SU-DHL-6 (cell line): ENCODE measurements at regions not wholly inside any gene's neighbourhood (a gene's known extent, or its start where the extent isn't known, plus 50 kb on each side); places are given as distances from the start of the nearest gene placed in this dataset.

Experiments
- H2AFZ ChIP-seq: fragments of 200-600 bp; sonication (generic); 2 replicates; pipeline ENCODE4 v1.6.1; 2014; ENCODE audit warnings: low read depth, mild to moderate bottlenecking, moderate library complexity, mixed read lengths, antibody characterized with exemption, low read length; ENCODE audit not compliant: severe bottlenecking
- H3F3A ChIP-seq: fragments of 200-600 bp; shearing (Covaris generic); 2 replicates; pipeline ENCODE4 v1.6.0; 2016; ENCODE audit warnings: antibody characterized with exemption, mild to moderate bottlenecking; ENCODE audit not compliant: insufficient read depth
- H3K27ac ChIP-seq: fragments of 200-600 bp; sonication (generic); 2 replicates; pipeline ENCODE4 v1.5.1; 2016; ENCODE audit warnings: low read depth, mild to moderate bottlenecking, low read length, moderate library complexity, mixed read lengths
- H3K27me3 ChIP-seq: fragments of 200-600 bp; sonication (generic), shearing (Covaris generic); 2 replicates; pipeline ENCODE4 v1.6.0; 2014; ENCODE audit warnings: mild to moderate bottlenecking, low read length
- H3K36me3 ChIP-seq: fragments of 200-600 bp; sonication (generic); 2 replicates; pipeline ENCODE4 v1.6.1; 2014; ENCODE audit warnings: mild to moderate bottlenecking, low read length, mixed read lengths
- H3K4me2 ChIP-seq: fragments of 300-600, 200-600 bp; shearing (Covaris generic), sonication (generic); 2 replicates; pipeline ENCODE4 v1.6.0; 2014; ENCODE audit warnings: low read length, low read depth, mild to moderate bottlenecking; ENCODE audit not compliant: poor library complexity, severe bottlenecking
- H3K4me3 ChIP-seq: fragments of 200-600 bp; sonication (generic); 2 replicates; pipeline ENCODE4 v1.5.1; 2014; ENCODE audit warnings: antibody characterized with exemption, low read length, mild to moderate bottlenecking, mixed read lengths; ENCODE audit not compliant: insufficient read depth, poor library complexity, severe bottlenecking
- H3K79me2 ChIP-seq: fragments of 200-600 bp; sonication (generic); 2 replicates; pipeline ENCODE4 v1.6.1; 2014; ENCODE audit warnings: mild to moderate bottlenecking, low read length, moderate library complexity; ENCODE audit not compliant: insufficient read depth
- H3K9ac ChIP-seq: fragments of 200-600 bp; sonication (generic); 2 replicates; pipeline ENCODE4 v1.7.0; 2014; ENCODE audit warnings: mild to moderate bottlenecking, low read length
- H3K9me2 ChIP-seq: fragments of 200-600 bp; sonication (generic); replicated peaks from 2 replicates; pipeline ENCODE4 v1.6.1; 2014; ENCODE audit warnings: low read length; ENCODE audit not compliant: insufficient read depth
- H3K9me3 ChIP-seq: fragments of 200-600 bp; sonication (generic); 2 replicates; pipeline ENCODE4 v1.6.1; 2014; ENCODE audit warnings: low read length, mixed read lengths; ENCODE audit not compliant: insufficient read depth
- H4K20me1 ChIP-seq: fragments of 200-600 bp; sonication (generic); 2 replicates; pipeline ENCODE4 v1.6.1; 2014; ENCODE audit warnings: low read depth, mild to moderate bottlenecking, antibody characterized with exemption, low read length, moderate library complexity, mixed read lengths
- EZH2phosphoT487 ChIP-seq: fragments of 200-600 bp; sonication (generic), shearing (Covaris generic); conservative IDR thresholded peaks from 2 replicates; pipeline ENCODE4 v1.6.1; 2018; ENCODE audit warnings: mild to moderate bottlenecking, antibody characterized with exemption, low read length, moderate library complexity, mixed read lengths
- TF ChIP-seq, protein P1 (sequence below): fragments of 200-600 bp; sonication (generic); IDR thresholded peaks from one replicate; pipeline ENCODE4 v1.5.1; 2017; ENCODE audit warnings: antibody characterized with exemption, mild to moderate bottlenecking, low read length, moderate library complexity; ENCODE audit not compliant: insufficient read depth, poor library complexity, severe bottlenecking

DNA sequence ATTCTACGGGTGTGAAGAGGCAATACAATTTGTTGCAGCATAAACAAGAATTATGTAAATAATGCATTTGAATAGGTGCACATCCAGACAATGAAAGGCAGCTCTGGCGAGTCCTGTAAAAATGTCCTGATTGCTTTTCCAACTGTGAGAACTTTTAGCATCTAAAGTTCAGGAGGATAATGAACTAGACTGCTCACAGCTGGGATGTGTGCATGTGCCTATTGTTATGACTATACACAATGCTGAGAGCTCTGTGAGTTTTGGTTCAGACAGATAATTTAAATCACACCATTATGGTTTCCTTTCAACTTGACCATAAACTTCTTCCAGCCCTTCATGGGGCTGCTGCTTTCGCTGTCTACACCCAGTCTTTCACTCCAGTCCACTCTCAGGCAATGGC lies 99.9 kb downstream of the PLK2 start:
- H3K27me3 ChIP-seq = no peaks in the 10 kb centered on the region
- no peak overlapping the region for H3K27ac ChIP-seq
- no peaks in the 10 kb centered on the region for H3K9me3 ChIP-seq
- H2AFZ ChIP-seq = no peak overlapping the region
- no peak overlapping the region for H3K4me3 ChIP-seq
- no peaks in the 10 kb centered on the region for H3K79me2 ChIP-seq
- H3K4me2 ChIP-seq = no peak overlapping the region
- no peaks in the 10 kb centered on the region for H3K9me2 ChIP-seq
- no peaks in the 10 kb centered on the region for H3K36me3 ChIP-seq
- no peak for TF ChIP-seq EZH2phosphoT487
- TF ChIP-seq, protein P1, sequence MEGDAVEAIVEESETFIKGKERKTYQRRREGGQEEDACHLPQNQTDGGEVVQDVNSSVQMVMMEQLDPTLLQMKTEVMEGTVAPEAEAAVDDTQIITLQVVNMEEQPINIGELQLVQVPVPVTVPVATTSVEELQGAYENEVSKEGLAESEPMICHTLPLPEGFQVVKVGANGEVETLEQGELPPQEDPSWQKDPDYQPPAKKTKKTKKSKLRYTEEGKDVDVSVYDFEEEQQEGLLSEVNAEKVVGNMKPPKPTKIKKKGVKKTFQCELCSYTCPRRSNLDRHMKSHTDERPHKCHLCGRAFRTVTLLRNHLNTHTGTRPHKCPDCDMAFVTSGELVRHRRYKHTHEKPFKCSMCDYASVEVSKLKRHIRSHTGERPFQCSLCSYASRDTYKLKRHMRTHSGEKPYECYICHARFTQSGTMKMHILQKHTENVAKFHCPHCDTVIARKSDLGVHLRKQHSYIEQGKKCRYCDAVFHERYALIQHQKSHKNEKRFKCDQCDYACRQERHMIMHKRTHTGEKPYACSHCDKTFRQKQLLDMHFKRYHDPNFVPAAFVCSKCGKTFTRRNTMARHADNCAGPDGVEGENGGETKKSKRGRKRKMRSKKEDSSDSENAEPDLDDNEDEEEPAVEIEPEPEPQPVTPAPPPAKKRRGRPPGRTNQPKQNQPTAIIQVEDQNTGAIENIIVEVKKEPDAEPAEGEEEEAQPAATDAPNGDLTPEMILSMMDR = no peak
- H3K9ac ChIP-seq = no peak overlapping the region
- no peaks in the 10 kb centered on the region for H4K20me1 ChIP-seq
- H3F3A ChIP-seq = no peaks in the 10 kb centered on the region

- Histone ChIP-seq H3K36me3 (no peaks in the 10 kb centered on the region), H4K20me1 (no peaks in the 10 kb centered on the region), H3K27me3 (no peaks in the 10 kb centered on the region), H3K9ac (no peak overlapping the region), H3K27ac (no peak overlapping the region), H3K79me2 (no peaks in the 10 kb centered on the region), H3K4me3 (no peak overlapping the region), H3K4me2 (no peak overlapping the region), H2AFZ (no peak overlapping the region), H3K9me2 (no peaks in the 10 kb centered on the region), H3K9me3 (no peaks in the 10 kb centered on the region), H3F3A (no peaks in the 10 kb centered on the region)
- TF ChIP-seq EZH2phosphoT487 = no peak
- TF ChIP-seq, protein P1 = no peak
These were observed 101.2 kb downstream of the PLK2 start for GRCh38 chr5:58358501-58359178.

- H3K9me2 ChIP-seq = no peaks in the 10 kb centered on the region
- no peak overlapping the region for H3K9ac ChIP-seq
- no peaks in the 10 kb centered on the region for H3K79me2 ChIP-seq
- H3K4me2 ChIP-seq = no peak overlapping the region
- TF ChIP-seq, protein P1 = no peak
- TF ChIP-seq EZH2phosphoT487 = no peak
- no peaks in the 10 kb centered on the region for H4K20me1 ChIP-seq
- H3K9me3 ChIP-seq = no peaks in the 10 kb centered on the region
- no peaks in the 10 kb centered on the region for H3K27me3 ChIP-seq
- H3F3A ChIP-seq = no peaks in the 10 kb centered on the region
- no peak overlapping the region for H3K27ac ChIP-seq
- no peaks in the 10 kb centered on the region for H3K36me3 ChIP-seq
- H2AFZ ChIP-seq = no peak overlapping the region
- no peak overlapping the region for H3K4me3 ChIP-seq
These were observed 101.9 kb downstream of the PLK2 start for GRCh38 chr5:58357799-58358500.
